ENCODE measurements at regions not wholly inside any gene's neighbourhood (a gene's known extent, or its start where the extent isn't known, plus 50 kb on each side); places are given as distances from the start of the nearest gene placed in this dataset.

- H2AK5ac ChIP-seq (ENCODE audit: low read length), result no peak overlapping the region
- H3K4me2 ChIP-seq (ENCODE audit: low read length), result no peak overlapping the region
- H3K4me3 ChIP-seq (ENCODE audit: low read depth, low read length), result no peak overlapping the region
- H2BK12ac ChIP-seq (ENCODE audit: low read length), result no peak overlapping the region
- no peak overlapping the region for H3K18ac ChIP-seq (ENCODE audit: low read length)
- H3K79me1 ChIP-seq (ENCODE audit: low read length), result no peaks in the 10 kb centered on the region
- H3K4ac ChIP-seq (ENCODE audit: low read depth, low read length), result no peak overlapping the region
- no peak overlapping the region for H3K9ac ChIP-seq (ENCODE audit: low read length)
- H3K9me3 ChIP-seq (ENCODE audit: insufficient read depth, low read depth, low read length), result no peaks in the 10 kb centered on the region
- H2AFZ ChIP-seq (ENCODE audit: insufficient read depth, low read length, poor library complexity), result no peak overlapping the region
- no peak overlapping the region for H3K14ac ChIP-seq (ENCODE audit: low read length)
- H4K8ac ChIP-seq (ENCODE audit: low read depth, low read length), result no peak overlapping the region
- H3K4me1 ChIP-seq (ENCODE audit: control insufficient read depth in 1 of 2, insufficient read depth in 2 of 2, low read length in 2 of 2), result peaks cover 0 to 2% of the 10 kb centered on the region in 2 experiments
- no peaks in the 10 kb centered on the region for H3K36me3 ChIP-seq (ENCODE audit: control insufficient read depth in 1 of 2, insufficient read depth in 2 of 2, low read length in 2 of 2)
- no peak overlapping the region for H3K23ac ChIP-seq (ENCODE audit: low read length)
- no peak overlapping the region for H2BK5ac ChIP-seq (ENCODE audit: low read depth, low read length, poor library complexity)
- H3K79me2 ChIP-seq (ENCODE audit: control insufficient read depth, insufficient read depth, low read length, poor library complexity), result no peaks in the 10 kb centered on the region
- H2BK120ac ChIP-seq (ENCODE audit: insufficient read depth, low read length, poor library complexity), result no peak overlapping the region
- DNase-seq, result peak in 1 of 2 donors; percentile 59
- WGBS (ENCODE audit: extremely low coverage, insufficient coverage, insufficient read length), result no CpG with 5 or more reads among the region's 5 CpGs
- no peaks in the 10 kb centered on the region for H3K27me3 ChIP-seq (ENCODE audit: insufficient read depth, low read length)
- no peak overlapping the region for H4K12ac ChIP-seq (ENCODE audit: low read depth, low read length)
- H4K91ac ChIP-seq (ENCODE audit: low read depth, low read length), result no peak overlapping the region
- H3K27ac ChIP-seq (ENCODE audit: low read depth, low read length), result no peak overlapping the region
These were observed 1300.8 kb upstream of the TENM3 start for GRCh38 chr4:180942367-180942916.

- no peak overlapping the region for H3K4ac ChIP-seq (ENCODE audit: low read depth, low read length)
- no peak overlapping the region for H3K14ac ChIP-seq (ENCODE audit: low read length)
- no peak overlapping the region for H2BK120ac ChIP-seq (ENCODE audit: insufficient read depth, low read length, poor library complexity)
- DNase-seq, result no peak
- no peak overlapping the region for H3K23ac ChIP-seq (ENCODE audit: low read length)
- H2AK5ac ChIP-seq (ENCODE audit: low read length), result no peak overlapping the region
- H3K27me3 ChIP-seq (ENCODE audit: insufficient read depth, low read length), result no peaks in the 10 kb centered on the region
- H3K18ac ChIP-seq (ENCODE audit: low read length), result no peak overlapping the region
- H3K27ac ChIP-seq (ENCODE audit: low read depth, low read length), result no peak overlapping the region
- no peaks in the 10 kb centered on the region for H3K4me1 ChIP-seq (ENCODE audit: control insufficient read depth in 1 of 2, insufficient read depth in 2 of 2, low read length in 2 of 2)
- no peak overlapping the region for H3K4me2 ChIP-seq (ENCODE audit: low read length)
- no peak overlapping the region for H2AFZ ChIP-seq (ENCODE audit: insufficient read depth, low read length, poor library complexity)
- H3K36me3 ChIP-seq (ENCODE audit: control insufficient read depth in 1 of 2, insufficient read depth in 2 of 2, low read length in 2 of 2), result no peaks in the 10 kb centered on the region
- H4K12ac ChIP-seq (ENCODE audit: low read depth, low read length), result no peak overlapping the region
- no peaks in the 10 kb centered on the region for H3K79me1 ChIP-seq (ENCODE audit: low read length)
- H3K9me3 ChIP-seq (ENCODE audit: insufficient read depth, low read depth, low read length), result no peaks in the 10 kb centered on the region
- H2BK5ac ChIP-seq (ENCODE audit: low read depth, low read length, poor library complexity), result no peak overlapping the region
- H3K9ac ChIP-seq (ENCODE audit: low read length), result no peak overlapping the region
- WGBS (ENCODE audit: extremely low coverage, insufficient coverage, insufficient read length), result no CpG with 5 or more reads among the region's 4 CpGs
- H4K91ac ChIP-seq (ENCODE audit: low read depth, low read length), result no peak overlapping the region
- H4K8ac ChIP-seq (ENCODE audit: low read depth, low read length), result no peak overlapping the region
- H3K79me2 ChIP-seq (ENCODE audit: control insufficient read depth, insufficient read depth, low read length, poor library complexity), result no peaks in the 10 kb centered on the region
- H2BK12ac ChIP-seq (ENCODE audit: low read length), result no peak overlapping the region
- H3K4me3 ChIP-seq (ENCODE audit: low read depth, low read length), result no peak overlapping the region
These were observed 1297.0 kb upstream of the TENM3 start for GRCh38 chr4:180946188-180946587.

- Histone ChIP-seq H3K4me3 (ENCODE audit: low read depth, low read length) (no peak overlapping the region), H3K36me3 (ENCODE audit: control insufficient read depth in 1 of 2, insufficient read depth in 2 of 2, low read length in 2 of 2) (no peaks in the 10 kb centered on the region), H3K4me2 (ENCODE audit: low read length) (no peak overlapping the region), H3K4me1 (ENCODE audit: control insufficient read depth in 1 of 2, insufficient read depth in 2 of 2, low read length in 2 of 2) (no peaks in the 10 kb centered on the region), H3K18ac (ENCODE audit: low read length) (no peak overlapping the region), H3K79me1 (ENCODE audit: low read length) (no peaks in the 10 kb centered on the region), H2BK5ac (ENCODE audit: low read depth, low read length, poor library complexity) (no peak overlapping the region), H3K9ac (ENCODE audit: low read length) (no peak overlapping the region), H3K23ac (ENCODE audit: low read length) (no peak overlapping the region), H3K79me2 (ENCODE audit: control insufficient read depth, insufficient read depth, low read length, poor library complexity) (no peaks in the 10 kb centered on the region), H4K8ac (ENCODE audit: low read depth, low read length) (no peak overlapping the region), H3K4ac (ENCODE audit: low read depth, low read length) (no peak overlapping the region), H3K27me3 (ENCODE audit: insufficient read depth, low read length) (no peaks in the 10 kb centered on the region), H2BK120ac (ENCODE audit: insufficient read depth, low read length, poor library complexity) (no peak overlapping the region), H2BK12ac (ENCODE audit: low read length) (no peak overlapping the region), H3K27ac (ENCODE audit: low read depth, low read length) (no peak overlapping the region), H3K14ac (ENCODE audit: low read length) (no peak overlapping the region), H4K12ac (ENCODE audit: low read depth, low read length) (no peak overlapping the region), H3K9me3 (ENCODE audit: insufficient read depth, low read depth, low read length) (no peaks in the 10 kb centered on the region), H4K91ac (ENCODE audit: low read depth, low read length) (no peak overlapping the region), H2AK5ac (ENCODE audit: low read length) (no peak overlapping the region), H2AFZ (ENCODE audit: insufficient read depth, low read length, poor library complexity) (no peak overlapping the region)
- peak in 1 of 2 donors; percentile 50 for DNase-seq
- WGBS (ENCODE audit: extremely low coverage, insufficient coverage, insufficient read length), result no CpG with 5 or more reads among the region's 5 CpGs
These were observed 1295.8 kb upstream of the TENM3 start for GRCh38 chr4:180947425-180947824.

- H3K4me2 ChIP-seq (ENCODE audit: low read length), result no peak overlapping the region
- H4K8ac ChIP-seq (ENCODE audit: low read depth, low read length), result no peak overlapping the region
- no peaks in the 10 kb centered on the region for H3K79me2 ChIP-seq (ENCODE audit: control insufficient read depth, insufficient read depth, low read length, poor library complexity)
- H2AFZ ChIP-seq (ENCODE audit: insufficient read depth, low read length, poor library complexity), result no peak overlapping the region
- no peak overlapping the region for H2BK12ac ChIP-seq (ENCODE audit: low read length)
- no peak overlapping the region for H2AK5ac ChIP-seq (ENCODE audit: low read length)
- H3K14ac ChIP-seq (ENCODE audit: low read length), result no peak overlapping the region
- H3K4me1 ChIP-seq (ENCODE audit: control insufficient read depth in 1 of 2, insufficient read depth in 2 of 2, low read length in 2 of 2), result no peaks in the 10 kb centered on the region
- H4K91ac ChIP-seq (ENCODE audit: low read depth, low read length), result no peak overlapping the region
- no peaks in the 10 kb centered on the region for H3K36me3 ChIP-seq (ENCODE audit: control insufficient read depth in 1 of 2, insufficient read depth in 2 of 2, low read length in 2 of 2)
- no peak overlapping the region for H3K18ac ChIP-seq (ENCODE audit: low read length)
- no peak overlapping the region for H3K4me3 ChIP-seq (ENCODE audit: low read depth, low read length)
- no peaks in the 10 kb centered on the region for H3K9me3 ChIP-seq (ENCODE audit: insufficient read depth, low read depth, low read length)
- no peak overlapping the region for H2BK5ac ChIP-seq (ENCODE audit: low read depth, low read length, poor library complexity)
- no peaks in the 10 kb centered on the region for H3K79me1 ChIP-seq (ENCODE audit: low read length)
- WGBS (ENCODE audit: extremely low coverage, insufficient coverage, insufficient read length), result no CpG with 5 or more reads among the region's 7 CpGs
- H3K4ac ChIP-seq (ENCODE audit: low read depth, low read length), result no peak overlapping the region
- no peak overlapping the region for H3K23ac ChIP-seq (ENCODE audit: low read length)
- H2BK120ac ChIP-seq (ENCODE audit: insufficient read depth, low read length, poor library complexity), result no peak overlapping the region
- H3K27ac ChIP-seq (ENCODE audit: low read depth, low read length), result no peak overlapping the region
- no peak overlapping the region for H3K9ac ChIP-seq (ENCODE audit: low read length)
- H3K27me3 ChIP-seq (ENCODE audit: insufficient read depth, low read length), result no peaks in the 10 kb centered on the region
- no peak overlapping the region for H4K12ac ChIP-seq (ENCODE audit: low read depth, low read length)
- no peak for DNase-seq
These were observed 1293.6 kb upstream of the TENM3 start for GRCh38 chr4:180949424-180950213.
